ENCODE measurements at regions not wholly inside any gene's neighbourhood (a gene's known extent, or its start where the extent isn't known, plus 50 kb on each side); places are given as distances from the start of the nearest gene placed in this dataset.

GRCh38 chr3:115475178-115476041 lies 147.9 kb upstream of the GAP43 start:
- TF ChIP-seq CTCF (conservative IDR thresholded peaks at IDR 0.05; ENCODE audit: low read depth, low read length) (no peak), EZH2 (IDR thresholded peaks at IDR 0.05; ENCODE audit: borderline replicate concordance, low read depth, low read length, poor library complexity, severe bottlenecking) (no peak)

Measured in A673 (cell line).